ENCODE measurements at regions not wholly inside any gene's neighbourhood (a gene's known extent, or its start where the extent isn't known, plus 50 kb on each side); places are given as distances from the start of the nearest gene placed in this dataset.

- TF ChIP-seq CTCF (conservative IDR thresholded peaks at IDR 0.05; ENCODE audit: low read depth, low read length), result no peak
- no peak for TF ChIP-seq EZH2 (IDR thresholded peaks at IDR 0.05; ENCODE audit: borderline replicate concordance, low read depth, low read length, poor library complexity, severe bottlenecking)
Measured at GRCh38 chr2:7803515-7803914, 878.3 kb upstream of the ID2 start.
